ENCODE measurements at regions not wholly inside any gene's neighbourhood (a gene's known extent, or its start where the extent isn't known, plus 50 kb on each side); places are given as distances from the start of the nearest gene placed in this dataset.

GRCh38 chr7:70883750-70884439 is 248.0 kb upstream of the GALNT17 start:
- TF ChIP-seq CTCF (IDR thresholded peaks at IDR 0.05) (no peak), POLR2A (IDR thresholded peaks at IDR 0.05) (no peak), EP300 (IDR thresholded peaks at IDR 0.05) (no peak)
